ENCODE measurements at regions not wholly inside any gene's neighbourhood (a gene's known extent, or its start where the extent isn't known, plus 50 kb on each side); places are given as distances from the start of the nearest gene placed in this dataset.

DNA sequence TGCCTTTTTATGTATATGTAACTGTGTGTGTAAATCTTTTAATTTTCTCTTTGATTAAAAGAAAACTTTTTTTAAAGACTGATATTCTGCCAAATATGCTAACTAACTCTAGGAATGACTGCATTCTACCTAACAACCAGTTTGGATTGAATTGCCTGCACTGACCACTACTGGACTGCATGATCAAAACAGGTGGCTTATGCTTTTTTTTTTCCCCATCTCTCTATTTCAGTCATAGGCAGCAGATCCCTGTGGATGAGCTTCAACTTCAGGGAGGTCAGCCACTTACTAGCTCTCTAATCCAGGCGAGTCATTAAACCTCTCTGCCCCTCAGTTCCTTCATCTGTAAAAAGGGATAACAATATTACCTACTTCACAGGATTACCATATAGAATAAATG, 138.6 kb upstream of the SERTAD2 start:
- H3K27ac Mint-ChIP-seq: no peak overlapping the region
- peaks cover 14% of the 10 kb centered on the region for H3K27me3 Mint-ChIP-seq
- no peak for DNase-seq
- no peak overlapping the region for H3K4me3 Mint-ChIP-seq
- no peaks in the 10 kb centered on the region for H3K4me1 Mint-ChIP-seq
- no peaks in the 10 kb centered on the region for H3K36me3 Mint-ChIP-seq (ENCODE audit: low read depth)
- no peaks in the 10 kb centered on the region for H3K9me3 Mint-ChIP-seq
- ChIA-PET CTCF (interaction anchor here (0.6 to 1.9 kb wide), 3 partner anchors 11 to 146 kb away, joined by 3 to 7 read pairs (median 3); no protein-coding TSS in a partner anchor), POLR2A (interaction anchor here (1.2 kb wide), 1 partner anchor 38 kb away, joined by 3 read pairs; no protein-coding TSS in a partner anchor)

GRCh38 chr2:64792995-64793639, 139.4 kb upstream of the SERTAD2 start:
- DNase-seq: no peak
- no peak overlapping the region for H3K27ac Mint-ChIP-seq
- H3K36me3 Mint-ChIP-seq (ENCODE audit: low read depth): no peaks in the 10 kb centered on the region
- ChIA-PET CTCF (interaction anchor here (0.6 to 1.9 kb wide), 3 partner anchors 12 to 147 kb away, joined by 3 to 7 read pairs (median 3); no protein-coding TSS in a partner anchor), POLR2A (interaction anchor here (1.2 kb wide), 1 partner anchor 186 kb away, joined by 3 read pairs; no protein-coding TSS in a partner anchor)
- no peaks in the 10 kb centered on the region for H3K9me3 Mint-ChIP-seq
- H3K27me3 Mint-ChIP-seq: peaks cover 14% of the 10 kb centered on the region
- H3K4me3 Mint-ChIP-seq: no peak overlapping the region
- no peaks in the 10 kb centered on the region for H3K4me1 Mint-ChIP-seq

DNA sequence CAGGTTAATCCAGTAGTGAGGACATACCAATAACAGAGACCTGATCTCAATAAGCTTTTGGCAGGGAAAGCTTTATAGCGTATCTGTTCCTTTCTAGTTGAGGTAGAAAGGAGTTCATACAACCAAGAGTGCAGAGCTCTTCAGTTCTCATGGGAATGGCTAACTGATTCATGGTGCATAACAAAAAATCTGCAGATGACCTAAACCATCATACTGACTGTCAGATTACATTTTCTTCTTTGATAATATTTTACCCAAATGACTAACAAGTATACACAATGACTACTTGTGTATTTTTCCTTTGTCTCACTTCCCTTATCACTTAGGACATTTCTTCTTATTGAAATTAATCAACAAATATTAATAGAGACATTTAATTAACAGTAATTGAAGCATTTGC, 140.0 kb upstream of the SERTAD2 start:
- CTCF ChIA-PET: interaction anchor here (1.9 kb wide), 1 partner anchor 38 kb away, joined by 7 read pairs; no protein-coding TSS in a partner anchor
- DNase-seq: no peak

GRCh38 chr2:64794426-64794995, 140.8 kb upstream of the SERTAD2 start:
- H3K27ac Mint-ChIP-seq: no peak overlapping the region
- DNase-seq: no peak
- CTCF ChIA-PET: no interaction called here
- H3K36me3 Mint-ChIP-seq (ENCODE audit: low read depth): no peaks in the 10 kb centered on the region
- peaks cover 23% of the 10 kb centered on the region for H3K27me3 Mint-ChIP-seq
- POLR2A ChIA-PET: no interaction called here
- H3K4me1 Mint-ChIP-seq: no peaks in the 10 kb centered on the region
- no peaks in the 10 kb centered on the region for H3K9me3 Mint-ChIP-seq
- no peak overlapping the region for H3K4me3 Mint-ChIP-seq

More for the DNA sequence above, 140.0 kb upstream of the SERTAD2 start:
- Mint-ChIP-seq H3K4me1 (no peaks in the 10 kb centered on the region), H3K4me3 (no peak overlapping the region), H3K27ac (no peak overlapping the region), H3K9me3 (no peaks in the 10 kb centered on the region), H3K27me3 (peaks cover 19% of the 10 kb centered on the region), H3K36me3 (ENCODE audit: low read depth) (no peaks in the 10 kb centered on the region)
- POLR2A ChIA-PET: interaction anchor here (1.2 kb wide), 1 partner anchor 187 kb away, joined by 3 read pairs; no protein-coding TSS in a partner anchor

DNA sequence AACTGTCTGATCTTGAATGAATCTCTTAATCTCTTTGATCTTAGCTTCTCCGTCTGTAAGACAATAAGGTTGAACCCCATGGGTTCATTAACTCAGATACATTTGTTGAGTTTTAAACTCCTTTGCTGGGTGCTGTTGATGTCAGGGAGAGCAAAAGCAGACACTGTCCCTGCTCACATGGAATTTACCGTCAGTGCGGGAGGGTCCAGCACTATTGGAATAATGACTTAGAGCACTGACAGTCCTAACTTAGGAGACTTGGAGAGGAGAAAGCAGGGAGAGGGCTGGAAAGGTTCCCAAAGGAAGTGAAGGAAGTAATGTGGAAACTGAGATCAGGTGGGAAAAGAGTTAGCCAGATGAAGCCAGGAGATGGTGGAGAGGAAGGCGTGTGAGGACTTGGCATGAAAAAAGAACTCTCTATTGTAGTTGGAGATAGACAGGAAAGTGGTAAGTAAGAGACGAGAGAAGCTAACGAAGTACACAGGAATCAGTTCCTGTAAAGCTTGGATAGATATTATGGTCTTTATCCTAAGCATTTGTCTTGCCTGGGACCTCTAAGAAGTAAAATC, 141.4 kb upstream of the SERTAD2 start:
- Mint-ChIP-seq H3K4me1 (no peaks in the 10 kb centered on the region), H3K4me3 (no peak overlapping the region), H3K36me3 (ENCODE audit: low read depth) (no peaks in the 10 kb centered on the region), H3K27me3 (peaks cover 23% of the 10 kb centered on the region), H3K9me3 (no peaks in the 10 kb centered on the region), H3K27ac (no peak overlapping the region)
- ChIA-PET CTCF (no interaction called here), POLR2A (no interaction called here)
- DNase-seq: no peak

- Mint-ChIP-seq H3K4me3 (no peak overlapping the region), H3K4me1 (no peaks in the 10 kb centered on the region), H3K36me3 (ENCODE audit: low read depth) (no peaks in the 10 kb centered on the region), H3K27ac (no peak overlapping the region), H3K9me3 (no peaks in the 10 kb centered on the region), H3K27me3 (peaks cover 23% of the 10 kb centered on the region)
- no peak for DNase-seq
- POLR2A ChIA-PET: no interaction called here
- CTCF ChIA-PET: interaction anchor here (1.8 kb wide), 1 partner anchor 35 kb away, joined by 5 read pairs; no protein-coding TSS in a partner anchor
Measured at GRCh38 chr2:64796926-64797325, 143.2 kb upstream of the SERTAD2 start.

DNA sequence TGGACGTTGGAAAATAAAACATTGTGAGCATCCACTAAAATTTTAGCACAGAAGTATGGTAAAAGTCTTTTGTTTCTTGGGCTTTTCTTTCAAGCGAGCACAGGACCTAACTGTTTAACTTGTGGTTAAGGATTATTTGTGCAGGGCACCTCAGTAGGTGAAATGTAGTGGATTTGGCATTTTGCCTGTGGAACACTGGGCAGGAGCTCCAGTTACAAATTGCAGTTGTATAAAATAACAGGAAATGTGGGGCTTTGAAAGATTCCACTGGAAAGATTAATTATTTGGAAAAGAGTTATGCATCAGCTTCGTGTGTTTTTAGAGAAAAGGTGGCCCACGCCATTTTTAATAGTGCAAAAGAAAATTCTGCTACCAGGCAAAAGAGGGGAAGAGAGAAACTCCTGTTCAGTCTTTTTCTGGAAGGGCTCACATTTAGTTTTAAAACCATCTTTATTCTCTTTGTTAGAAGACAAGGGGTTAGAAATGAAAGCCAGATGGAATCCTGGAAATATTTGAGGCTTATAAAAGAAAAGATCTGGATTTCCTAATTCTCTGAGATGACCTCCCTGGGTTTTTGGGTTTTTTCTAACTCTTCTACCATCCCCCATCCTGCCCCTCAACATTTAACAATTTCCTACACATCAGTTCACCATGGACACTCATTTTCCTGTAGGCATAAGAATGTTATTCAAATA, 144.3 kb upstream of the SERTAD2 start:
- POLR2A ChIA-PET: no interaction called here
- CTCF ChIA-PET: interaction anchor here (1.4 to 1.8 kb wide), 2 partner anchors 34 to 75 kb away, joined by 3 to 5 read pairs; no protein-coding TSS in a partner anchor
- Mint-ChIP-seq H3K4me3 (no peak overlapping the region), H3K27me3 (peaks cover 17% of the 10 kb centered on the region), H3K36me3 (ENCODE audit: low read depth) (no peaks in the 10 kb centered on the region), H3K27ac (no peak overlapping the region), H3K4me1 (no peaks in the 10 kb centered on the region), H3K9me3 (no peaks in the 10 kb centered on the region)
- no peak for DNase-seq

DNA sequence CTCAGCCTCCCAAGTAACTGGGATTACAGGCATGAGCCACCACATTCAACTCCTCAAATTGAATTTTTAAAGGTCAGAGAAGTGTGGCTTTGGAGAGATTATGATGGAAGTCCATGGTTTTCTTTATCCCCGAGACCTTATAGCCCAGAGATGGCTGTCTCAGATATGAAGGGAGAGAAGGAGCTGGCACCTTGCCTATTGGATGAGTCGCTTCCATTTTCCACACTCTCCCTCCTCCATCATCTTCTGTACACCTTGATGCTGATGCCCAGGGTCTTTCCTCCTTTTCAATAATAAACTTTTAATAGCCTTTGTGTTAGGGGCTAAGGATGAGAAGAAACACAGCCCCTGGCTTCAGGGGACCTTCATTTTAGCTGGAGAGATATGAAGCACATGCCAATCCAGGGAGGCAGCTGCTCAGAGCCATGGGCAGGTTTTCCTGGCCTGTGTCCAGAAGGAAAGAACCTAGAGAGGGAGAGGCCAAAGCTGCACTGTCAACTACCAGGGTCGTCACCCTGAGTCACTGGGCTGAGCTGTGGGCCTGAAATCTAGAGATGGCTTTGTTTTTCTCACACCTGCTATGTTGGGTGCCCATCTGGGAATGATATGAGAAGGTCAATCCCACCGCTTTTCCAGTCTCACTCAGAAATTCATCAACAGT, 146.0 kb upstream of the SERTAD2 start:
- no peak for DNase-seq
- ChIA-PET POLR2A (no interaction called here), CTCF (no interaction called here)
- H3K4me3 Mint-ChIP-seq: no peak overlapping the region
- peaks cover 9% of the 10 kb centered on the region for H3K27me3 Mint-ChIP-seq
- H3K4me1 Mint-ChIP-seq: no peaks in the 10 kb centered on the region
- no peak overlapping the region for H3K27ac Mint-ChIP-seq
- H3K36me3 Mint-ChIP-seq (ENCODE audit: low read depth): no peaks in the 10 kb centered on the region
- no peaks in the 10 kb centered on the region for H3K9me3 Mint-ChIP-seq

- ChIA-PET POLR2A (no interaction called here), CTCF (no interaction called here)
- Mint-ChIP-seq H3K36me3 (ENCODE audit: low read depth) (no peaks in the 10 kb centered on the region), H3K4me3 (no peak overlapping the region), H3K4me1 (peaks cover 2% of the 10 kb centered on the region), H3K27me3 (peaks cover 3% of the 10 kb centered on the region), H3K9me3 (no peaks in the 10 kb centered on the region), H3K27ac (no peak overlapping the region)
- no peak for DNase-seq
Measured at GRCh38 chr2:64803776-64804175, 150.1 kb upstream of the SERTAD2 start.

DNA sequence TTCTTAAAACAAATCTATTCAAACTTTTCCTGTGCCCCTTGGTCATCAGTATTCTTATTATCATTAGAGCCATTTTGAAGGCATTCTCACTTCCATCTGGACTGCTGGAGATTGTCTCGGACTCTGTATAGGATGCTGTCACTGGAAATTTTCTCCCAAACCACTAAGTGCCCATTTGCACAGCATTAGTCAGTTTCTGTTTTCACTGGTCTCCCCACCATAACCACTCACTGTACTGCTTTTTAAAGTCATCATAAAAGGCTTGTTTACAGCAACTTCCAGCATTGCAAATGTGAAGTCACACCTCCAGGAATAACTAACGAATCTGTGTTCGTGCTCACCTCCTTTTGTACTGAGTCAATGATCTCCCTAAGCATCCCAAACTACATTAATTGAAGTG, 150.9 kb upstream of the SERTAD2 start:
- POLR2A ChIA-PET: interaction anchor here (1.4 kb wide), 1 partner anchor 54 kb away, joined by 3 read pairs; no protein-coding TSS in a partner anchor
- Mint-ChIP-seq H3K27me3 (no peaks in the 10 kb centered on the region), H3K27ac (no peak overlapping the region), H3K4me1 (peaks cover 2% of the 10 kb centered on the region), H3K36me3 (ENCODE audit: low read depth) (no peaks in the 10 kb centered on the region), H3K9me3 (no peaks in the 10 kb centered on the region), H3K4me3 (no peak overlapping the region)
- DNase-seq: no peak
- CTCF ChIA-PET: no interaction called here

- Mint-ChIP-seq H3K36me3 (ENCODE audit: low read depth) (no peaks in the 10 kb centered on the region), H3K4me3 (no peak overlapping the region), H3K27ac (no peak overlapping the region), H3K27me3 (no peaks in the 10 kb centered on the region), H3K9me3 (no peaks in the 10 kb centered on the region), H3K4me1 (peaks cover 8% of the 10 kb centered on the region)
- ChIA-PET POLR2A (no interaction called here), CTCF (no interaction called here)
- peak; percentile 26 for DNase-seq
Measured at GRCh38 chr2:64807417-64807816, 153.7 kb upstream of the SERTAD2 start.

- Mint-ChIP-seq H3K4me3 (no peak overlapping the region), H3K27ac (no peak overlapping the region), H3K9me3 (no peaks in the 10 kb centered on the region), H3K36me3 (ENCODE audit: low read depth) (no peaks in the 10 kb centered on the region), H3K4me1 (peaks cover 8% of the 10 kb centered on the region), H3K27me3 (no peaks in the 10 kb centered on the region)
- DNase-seq: no peak
- CTCF ChIA-PET: no interaction called here
- POLR2A ChIA-PET: no interaction called here
Measured at GRCh38 chr2:64808092-64808491, 154.4 kb upstream of the SERTAD2 start.

- Mint-ChIP-seq H3K36me3 (ENCODE audit: low read depth) (no peaks in the 10 kb centered on the region), H3K4me3 (no peak overlapping the region), H3K9me3 (no peaks in the 10 kb centered on the region), H3K27ac (no peak overlapping the region), H3K4me1 (peaks cover 8% of the 10 kb centered on the region), H3K27me3 (no peaks in the 10 kb centered on the region)
- CTCF ChIA-PET: no interaction called here
- POLR2A ChIA-PET: no interaction called here
- DNase-seq: no peak
Measured at GRCh38 chr2:64808754-64809153, 155.0 kb upstream of the SERTAD2 start.
